ENCODE measurements at regions not wholly inside any gene's neighbourhood (a gene's known extent, or its start where the extent isn't known, plus 50 kb on each side); places are given as distances from the start of the nearest gene placed in this dataset.
A peak's percentile ranks its signal among the peaks of the same experiment; 100 is the strongest.

DNA sequence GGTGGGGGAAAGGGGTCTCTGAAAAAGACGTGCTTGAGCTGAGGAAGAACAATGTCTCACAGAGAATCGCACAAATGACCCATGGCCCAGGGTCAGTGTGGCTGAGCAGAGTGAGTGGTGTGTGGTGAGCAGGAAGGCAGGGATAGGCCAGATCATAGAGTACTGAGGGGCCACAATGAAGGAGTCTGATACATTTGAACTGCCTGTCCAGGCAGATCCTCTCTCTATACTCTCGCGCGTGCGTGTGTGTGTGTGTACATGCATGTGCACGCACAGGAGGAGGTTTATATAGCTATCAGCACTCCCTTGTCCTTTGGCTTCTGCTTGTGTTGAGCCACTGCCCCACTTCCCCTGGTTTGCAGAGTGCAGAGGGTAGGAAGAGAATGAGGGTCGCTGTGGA is 294.0 kb downstream of the ZNF608 start:
- WGBS, 2 experiments (ENCODE audit: extremely low coverage in 1 of 2, insufficient coverage in 1 of 2, insufficient read length in 1 of 2, insufficient replicate concordance in 2 of 2, low coverage in 1 of 2, low lambda C conversion rate in 2 of 2, missing lambda C conversion rate in 1 of 2), result 93% methylated on average over 8 of the region's 8 CpGs; no CpG with 5 or more reads in 1 of the 2 experiments
- H3K23me2 ChIP-seq (ENCODE audit: low read depth, low read length), result no peaks in the 10 kb centered on the region
- peak overlapping the region; percentile 26; the same call in 1 of the 2 replicates for H2AFZ ChIP-seq (ENCODE audit: low read length)
- H3K14ac ChIP-seq (ENCODE audit: insufficient read length), result no peak overlapping the region
- H3K4me2 ChIP-seq (ENCODE audit: insufficient read depth in 1 of 2, low read depth in 2 of 2, low read length in 2 of 2), result no peak overlapping the region
- H4K91ac ChIP-seq (replicated peaks; ENCODE audit: insufficient read length, low read length), result no peak overlapping the region
- H3K27me3 ChIP-seq (replicated peaks in 1 of 4; ENCODE audit: control insufficient read depth in 3 of 4, extremely low read depth in 1 of 4, insufficient read depth in 3 of 4, low read length in 3 of 4), result no peaks in the 10 kb centered on the region
- H2AK5ac ChIP-seq (ENCODE audit: low read depth, low read length), result no peak overlapping the region
- no peak overlapping the region for H2BK5ac ChIP-seq (ENCODE audit: low read depth, low read length)
- no peak overlapping the region; the same call in 1 of the 2 replicates for H3K18ac ChIP-seq (ENCODE audit: extremely low read depth, low read length)
- no peak overlapping the region for H3K23ac ChIP-seq (ENCODE audit: insufficient read length)
- no peak overlapping the region for H3K4ac ChIP-seq (replicated peaks; ENCODE audit: insufficient read length, low read depth, low read length)
- no peak overlapping the region for H2BK12ac ChIP-seq (ENCODE audit: low read depth, low read length)
- POLR2A ChIA-PET (ENCODE audit: partially characterized antibody), result interaction anchor here (1.5 kb wide), 1 partner anchor 22 kb away, joined by 3 read pairs; no protein-coding TSS in a partner anchor
- no peaks in the 10 kb centered on the region for H4K20me1 ChIP-seq (replicated peaks in 1 of 2; ENCODE audit: control insufficient read depth in 1 of 2, insufficient read depth in 2 of 2, low read length in 2 of 2)
- H3K36me3 ChIP-seq (ENCODE audit: control insufficient read depth in 2 of 4, insufficient read depth in 4 of 4, low read length in 3 of 4), result no peaks in the 10 kb centered on the region
- H3K9me3 ChIP-seq (ENCODE audit: insufficient read depth in 2 of 2, low read depth in 1 of 2, low read length in 1 of 2), result no peaks in the 10 kb centered on the region
- no peak overlapping the region for H3K27ac ChIP-seq (ENCODE audit: low read depth, low read length)
- DNase-seq (ENCODE audit: low read depth in 1 of 2, low spot score in 2 of 2) (no peak), FAIRE-seq (no peak)
- H2BK15ac ChIP-seq (ENCODE audit: low read length), result no peak overlapping the region
- CTCF ChIA-PET (ENCODE audit: partially characterized antibody), result interaction anchor here (0.6 to 1.8 kb wide), 2 partner anchors 9 to 93 kb away, joined by 3 to 6 read pairs; no protein-coding TSS in a partner anchor
- peak overlapping the region; percentile 53; the same call in 1 of the 2 replicates for H2BK20ac ChIP-seq (ENCODE audit: low read length)
- H3K4me1 ChIP-seq (replicated peaks in 1 of 4; ENCODE audit: control insufficient read depth in 3 of 4, insufficient read depth in 4 of 4, low read length in 3 of 4), result peaks cover 0 to 3% (median 0%) of the 10 kb centered on the region in 4 experiments; a peak in 1 of 7 replicates
- no peaks in the 10 kb centered on the region for H3K79me1 ChIP-seq (ENCODE audit: low read depth, low read length)
- no peak overlapping the region for H3K56ac ChIP-seq (replicated peaks; ENCODE audit: insufficient read length, low read depth, low read length)
- no peak overlapping the region for H2BK120ac ChIP-seq (replicated peaks; ENCODE audit: low read depth, low read length)
- H4K5ac ChIP-seq (ENCODE audit: insufficient read length, low read depth, low read length), result no peak overlapping the region
- no peak overlapping the region for H3K4me3 ChIP-seq (ENCODE audit: extremely low read depth in 1 of 4, insufficient read depth in 2 of 4, low read depth in 3 of 4, low read length in 4 of 4)
- H3K79me2 ChIP-seq (ENCODE audit: control insufficient read depth in 1 of 2, insufficient read depth in 2 of 2, low read length in 2 of 2), result no peaks in the 10 kb centered on the region
- no peak overlapping the region for H4K8ac ChIP-seq (ENCODE audit: extremely low read depth, insufficient read depth, low read length)
- H3K9ac ChIP-seq (replicated peaks in 1 of 4; ENCODE audit: extremely low read depth in 1 of 4, low read depth in 3 of 4, low read length in 3 of 4), result no peak overlapping the region
- TF ChIP-seq CHD2 (IDR thresholded peaks at IDR 0.05; ENCODE audit: low read length), result no peak
- no peak for TF ChIP-seq ASH2L (IDR thresholded peaks at IDR 0.05; ENCODE audit: low read length)
- no peak for TF ChIP-seq SIRT6 (IDR thresholded peaks at IDR 0.05; ENCODE audit: low read length)
- no peak for TF ChIP-seq KDM4A (IDR thresholded peaks at IDR 0.05; ENCODE audit: low read depth, low read length, severe bottlenecking)
- TF ChIP-seq CREB1 (IDR thresholded peaks at IDR 0.05), result no peak
- no peak for TF ChIP-seq POLR2A (IDR thresholded peaks at IDR 0.05; ENCODE audit: control extremely low read depth in 1 of 2, low read depth in 2 of 2, low read length in 2 of 2)
- no peak for TF ChIP-seq SP4 (IDR thresholded peaks at IDR 0.05; ENCODE audit: low read length)
- no peak for TF ChIP-seq SP1 (IDR thresholded peaks at IDR 0.05; ENCODE audit: low read depth, low read length)
- no peak for TF ChIP-seq CBX8 (IDR thresholded peaks at IDR 0.05; ENCODE audit: borderline replicate concordance, low read depth, low read length)
- no peak for TF ChIP-seq CTBP2 (IDR thresholded peaks at IDR 0.05; ENCODE audit: borderline replicate concordance, insufficient read depth, insufficient read length, low read length)
- no peak for TF ChIP-seq RBBP5 (IDR thresholded peaks at IDR 0.05; ENCODE audit: borderline replicate concordance, low read depth, low read length)
- TF ChIP-seq SRF (IDR thresholded peaks at IDR 0.05; ENCODE audit: low read depth, low read length), result no peak
- TF ChIP-seq RXRA (IDR thresholded peaks at IDR 0.05; ENCODE audit: insufficient read depth, low read depth, low read length), result no peak
- no peak for TF ChIP-seq TEAD4 (IDR thresholded peaks at IDR 0.05; ENCODE audit: low read depth, low read length)
- TF ChIP-seq CHD1 (IDR thresholded peaks at IDR 0.05; ENCODE audit: low read depth, low read length), result no peak
- TF ChIP-seq USF2 (IDR thresholded peaks at IDR 0.05; ENCODE audit: low read length), result no peak

Data from H1 (cell line).